Stimulated activated naive CD4-positive, alpha-beta T cell treated with Interleukin-2 at 50 U/mL for 16 hours (primary cell): ENCODE measurements at regions not wholly inside any gene's neighbourhood (a gene's known extent, or its start where the extent isn't known, plus 50 kb on each side); places are given as distances from the start of the nearest gene placed in this dataset.

Experiments
- DNase-seq: peaks from one replicate; lab custom pipeline; 2025; lab: John Stamatoyannopoulos, UW

DNA sequence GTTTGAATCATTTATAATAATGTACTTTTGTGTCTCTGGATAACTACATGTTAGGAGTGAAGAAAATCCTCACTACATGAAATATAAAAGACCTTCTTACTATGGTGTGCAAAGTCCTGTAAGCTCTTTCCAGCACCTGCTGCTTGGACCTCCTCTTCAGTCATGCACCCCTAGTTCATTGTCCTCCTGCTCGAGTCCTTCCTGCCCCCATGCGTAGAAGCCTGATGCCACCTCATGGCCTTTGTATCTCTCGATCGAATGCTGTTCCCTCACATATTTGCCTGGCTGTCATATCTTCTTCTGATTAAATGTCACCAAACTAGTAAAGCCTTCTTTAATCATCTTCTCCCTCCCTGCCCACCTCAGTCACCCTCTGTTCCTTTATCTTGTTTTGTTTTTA is 49.9 kb upstream of the SUCLG2 start:
- DNase-seq = no peak
